ENCODE measurements at regions not wholly inside any gene's neighbourhood (a gene's known extent, or its start where the extent isn't known, plus 50 kb on each side); places are given as distances from the start of the nearest gene placed in this dataset.

DNA sequence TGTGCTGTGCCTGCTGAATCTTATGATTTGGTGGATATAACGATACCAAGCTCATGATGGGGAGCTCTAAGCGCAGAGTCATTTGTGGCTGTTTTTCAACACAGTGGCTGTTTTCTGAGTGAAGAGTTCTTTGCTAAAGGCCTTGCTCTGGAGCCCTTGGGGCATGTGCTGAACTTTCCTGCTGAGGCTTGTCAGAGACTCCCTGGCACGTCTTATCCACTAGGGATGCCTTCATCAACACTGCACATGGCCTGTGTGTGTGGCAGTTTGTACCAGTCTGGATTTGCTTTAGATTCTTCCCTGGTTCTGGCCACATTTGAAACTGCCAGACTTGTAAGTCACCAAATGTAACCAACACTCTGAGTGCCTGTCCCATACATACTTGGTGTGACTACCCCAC lies 188.2 kb downstream of the DMRT2 start:
- Histone ChIP-seq H3K9ac (no peak overlapping the region), H3K4me3 (ENCODE audit: low read depth in 2 of 2, low read length in 1 of 2) (no peak overlapping the region), H3K9me3 (no peaks in the 10 kb centered on the region), H2AFZ (ENCODE audit: low read depth) (no peak overlapping the region), H3K4me2 (no peak overlapping the region), H4K20me1 (ENCODE audit: insufficient read depth) (no peaks in the 10 kb centered on the region), H3K4me1 (ENCODE audit: control insufficient read depth in 1 of 2, insufficient read depth in 2 of 2, low read depth in 1 of 2, low read length in 1 of 2) (no peaks in the 10 kb centered on the region), H3K27me3 (ENCODE audit: insufficient read depth) (no peaks in the 10 kb centered on the region), H3K9me2 (no peaks in the 10 kb centered on the region), H3K79me2 (ENCODE audit: insufficient read depth) (no peaks in the 10 kb centered on the region), H3K36me3 (replicated peaks in 1 of 2; ENCODE audit: control insufficient read depth in 1 of 2, insufficient read depth in 2 of 2, low read length in 1 of 2) (no peaks in the 10 kb centered on the region), H3K27ac (ENCODE audit: low read depth in 2 of 2, low read length in 1 of 2) (no peak overlapping the region), H3F3A (replicated peaks; ENCODE audit: insufficient read depth) (no peaks in the 10 kb centered on the region)
- WGBS (ENCODE audit: low lambda C conversion rate) = 0% methylated on average over 2 of the region's 3 CpGs
- ChIA-PET POLR2A (no interaction called here), CTCF (no interaction called here)
- no peak for DNase-seq
- TF ChIP-seq FOXM1 (IDR thresholded peaks at IDR 0.05; ENCODE audit: low read depth) (no peak), YY1 (IDR thresholded peaks at IDR 0.05; ENCODE audit: low read depth) (no peak), SMC3 (IDR thresholded peaks at IDR 0.05; ENCODE audit: low read depth, low read length) (no peak), MXI1 (IDR thresholded peaks at IDR 0.05; ENCODE audit: low read depth, low read length) (no peak), FOSL2 (IDR thresholded peaks at IDR 0.05; ENCODE audit: borderline replicate concordance, low read depth) (no peak), RAD21 (IDR thresholded peaks at IDR 0.05; ENCODE audit: low read length) (no peak)
- TF ChIP-seq, protein P1, sequence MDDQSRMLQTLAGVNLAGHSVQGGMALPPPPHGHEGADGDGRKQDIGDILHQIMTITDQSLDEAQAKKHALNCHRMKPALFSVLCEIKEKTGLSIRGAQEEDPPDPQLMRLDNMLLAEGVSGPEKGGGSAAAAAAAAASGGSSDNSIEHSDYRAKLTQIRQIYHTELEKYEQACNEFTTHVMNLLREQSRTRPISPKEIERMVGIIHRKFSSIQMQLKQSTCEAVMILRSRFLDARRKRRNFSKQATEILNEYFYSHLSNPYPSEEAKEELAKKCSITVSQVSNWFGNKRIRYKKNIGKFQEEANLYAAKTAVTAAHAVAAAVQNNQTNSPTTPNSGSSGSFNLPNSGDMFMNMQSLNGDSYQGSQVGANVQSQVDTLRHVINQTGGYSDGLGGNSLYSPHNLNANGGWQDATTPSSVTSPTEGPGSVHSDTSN (IDR thresholded peaks at IDR 0.05) = no peak
- TF ChIP-seq, protein P2, sequence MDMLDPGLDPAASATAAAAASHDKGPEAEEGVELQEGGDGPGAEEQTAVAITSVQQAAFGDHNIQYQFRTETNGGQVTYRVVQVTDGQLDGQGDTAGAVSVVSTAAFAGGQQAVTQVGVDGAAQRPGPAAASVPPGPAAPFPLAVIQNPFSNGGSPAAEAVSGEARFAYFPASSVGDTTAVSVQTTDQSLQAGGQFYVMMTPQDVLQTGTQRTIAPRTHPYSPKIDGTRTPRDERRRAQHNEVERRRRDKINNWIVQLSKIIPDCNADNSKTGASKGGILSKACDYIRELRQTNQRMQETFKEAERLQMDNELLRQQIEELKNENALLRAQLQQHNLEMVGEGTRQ (IDR thresholded peaks at IDR 0.05; ENCODE audit: borderline replicate concordance, low read depth, low read length) = no peak

DNA sequence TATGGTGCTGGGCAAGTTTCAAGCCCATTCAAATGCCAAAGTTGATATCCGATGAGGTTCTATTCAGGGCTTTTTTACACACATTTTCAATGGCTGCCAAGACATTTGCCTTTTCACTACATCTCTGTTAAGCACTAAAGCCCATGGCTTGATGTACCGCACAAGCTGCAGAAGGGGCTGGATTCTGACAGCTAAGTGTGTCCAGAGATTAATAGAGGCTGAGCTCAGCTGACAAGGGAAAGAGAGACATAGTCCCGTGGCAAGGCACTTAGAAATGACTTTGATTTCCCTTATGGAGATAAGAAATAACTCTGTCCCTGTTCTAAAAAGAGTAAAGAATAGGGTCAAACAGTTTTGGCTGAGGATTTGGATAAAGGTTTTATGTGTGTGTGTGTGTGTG lies 198.6 kb downstream of the DMRT2 start:
- CTCF ChIA-PET = no interaction called here
- no peak overlapping the region for H3K4me3 ChIP-seq (ENCODE audit: low read depth in 2 of 2, low read length in 1 of 2)

More for the DNA sequence above, 198.6 kb downstream of the DMRT2 start:
- Histone ChIP-seq H3K4me2 (no peak overlapping the region), H3K27me3 (ENCODE audit: insufficient read depth) (no peaks in the 10 kb centered on the region), H3K79me2 (ENCODE audit: insufficient read depth) (no peaks in the 10 kb centered on the region), H3K9me3 (no peaks in the 10 kb centered on the region), H3F3A (replicated peaks; ENCODE audit: insufficient read depth) (no peaks in the 10 kb centered on the region), H2AFZ (ENCODE audit: low read depth) (no peak overlapping the region), H4K20me1 (ENCODE audit: insufficient read depth) (no peaks in the 10 kb centered on the region), H3K9me2 (no peaks in the 10 kb centered on the region), H3K27ac (ENCODE audit: low read depth in 2 of 2, low read length in 1 of 2) (no peak overlapping the region), H3K9ac (no peak overlapping the region), H3K4me1 (ENCODE audit: control insufficient read depth in 1 of 2, insufficient read depth in 2 of 2, low read depth in 1 of 2, low read length in 1 of 2) (no peaks in the 10 kb centered on the region), H3K36me3 (replicated peaks in 1 of 2; ENCODE audit: control insufficient read depth in 1 of 2, insufficient read depth in 2 of 2, low read length in 1 of 2) (no peaks in the 10 kb centered on the region)
- DNase-seq = no peak
- POLR2A ChIA-PET = no interaction called here
- WGBS (ENCODE audit: low lambda C conversion rate) = 11% methylated on average over 3 of the region's 3 CpGs
- TF ChIP-seq, protein P3, sequence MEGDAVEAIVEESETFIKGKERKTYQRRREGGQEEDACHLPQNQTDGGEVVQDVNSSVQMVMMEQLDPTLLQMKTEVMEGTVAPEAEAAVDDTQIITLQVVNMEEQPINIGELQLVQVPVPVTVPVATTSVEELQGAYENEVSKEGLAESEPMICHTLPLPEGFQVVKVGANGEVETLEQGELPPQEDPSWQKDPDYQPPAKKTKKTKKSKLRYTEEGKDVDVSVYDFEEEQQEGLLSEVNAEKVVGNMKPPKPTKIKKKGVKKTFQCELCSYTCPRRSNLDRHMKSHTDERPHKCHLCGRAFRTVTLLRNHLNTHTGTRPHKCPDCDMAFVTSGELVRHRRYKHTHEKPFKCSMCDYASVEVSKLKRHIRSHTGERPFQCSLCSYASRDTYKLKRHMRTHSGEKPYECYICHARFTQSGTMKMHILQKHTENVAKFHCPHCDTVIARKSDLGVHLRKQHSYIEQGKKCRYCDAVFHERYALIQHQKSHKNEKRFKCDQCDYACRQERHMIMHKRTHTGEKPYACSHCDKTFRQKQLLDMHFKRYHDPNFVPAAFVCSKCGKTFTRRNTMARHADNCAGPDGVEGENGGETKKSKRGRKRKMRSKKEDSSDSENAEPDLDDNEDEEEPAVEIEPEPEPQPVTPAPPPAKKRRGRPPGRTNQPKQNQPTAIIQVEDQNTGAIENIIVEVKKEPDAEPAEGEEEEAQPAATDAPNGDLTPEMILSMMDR (IDR thresholded peaks at IDR 0.05) = no peak
- TF ChIP-seq, protein P4, sequence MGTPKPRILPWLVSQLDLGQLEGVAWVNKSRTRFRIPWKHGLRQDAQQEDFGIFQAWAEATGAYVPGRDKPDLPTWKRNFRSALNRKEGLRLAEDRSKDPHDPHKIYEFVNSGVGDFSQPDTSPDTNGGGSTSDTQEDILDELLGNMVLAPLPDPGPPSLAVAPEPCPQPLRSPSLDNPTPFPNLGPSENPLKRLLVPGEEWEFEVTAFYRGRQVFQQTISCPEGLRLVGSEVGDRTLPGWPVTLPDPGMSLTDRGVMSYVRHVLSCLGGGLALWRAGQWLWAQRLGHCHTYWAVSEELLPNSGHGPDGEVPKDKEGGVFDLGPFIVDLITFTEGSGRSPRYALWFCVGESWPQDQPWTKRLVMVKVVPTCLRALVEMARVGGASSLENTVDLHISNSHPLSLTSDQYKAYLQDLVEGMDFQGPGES (IDR thresholded peaks at IDR 0.05; ENCODE audit: low read depth, low read length) = no peak
- TF ChIP-seq POLR2AphosphoS5 (IDR thresholded peaks at IDR 0.05; ENCODE audit: low read depth, low read length) = no peak
- TF ChIP-seq, protein P5, sequence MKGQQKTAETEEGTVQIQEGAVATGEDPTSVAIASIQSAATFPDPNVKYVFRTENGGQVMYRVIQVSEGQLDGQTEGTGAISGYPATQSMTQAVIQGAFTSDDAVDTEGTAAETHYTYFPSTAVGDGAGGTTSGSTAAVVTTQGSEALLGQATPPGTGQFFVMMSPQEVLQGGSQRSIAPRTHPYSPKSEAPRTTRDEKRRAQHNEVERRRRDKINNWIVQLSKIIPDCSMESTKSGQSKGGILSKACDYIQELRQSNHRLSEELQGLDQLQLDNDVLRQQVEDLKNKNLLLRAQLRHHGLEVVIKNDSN (IDR thresholded peaks at IDR 0.05; ENCODE audit: borderline replicate concordance, low read depth) = no peak
- no peak for TF ChIP-seq EZH2phosphoT487 (IDR thresholded peaks at IDR 0.05; ENCODE audit: borderline replicate concordance, low read depth)
- TF ChIP-seq JUND (IDR thresholded peaks at IDR 0.05) = no peak
- no peak for TF ChIP-seq RCOR1 (IDR thresholded peaks at IDR 0.05; ENCODE audit: low read length)
- TF ChIP-seq RFX5 (IDR thresholded peaks at IDR 0.05; ENCODE audit: low read length) = no peak
